ENCODE measurements at regions not wholly inside any gene's neighbourhood (a gene's known extent, or its start where the extent isn't known, plus 50 kb on each side); places are given as distances from the start of the nearest gene placed in this dataset.

DNA sequence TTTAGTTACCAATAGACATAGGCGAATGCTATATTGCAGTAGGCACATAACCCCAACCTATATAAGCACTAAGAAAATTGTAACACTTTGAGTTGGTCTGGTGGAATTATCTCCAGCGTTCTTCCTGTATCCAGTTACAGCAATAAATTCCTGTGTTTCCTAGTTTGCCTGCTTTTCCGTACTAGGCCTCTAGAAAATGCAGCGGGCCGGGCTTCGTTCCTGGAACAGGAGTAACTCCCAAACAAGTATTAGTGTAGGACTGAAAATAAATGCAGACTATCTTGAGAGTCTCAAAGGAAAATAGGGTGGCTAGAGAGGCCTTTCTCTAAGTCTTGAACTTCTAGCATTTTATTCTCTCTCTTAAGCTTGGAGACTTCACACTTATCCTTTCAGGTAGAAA, 159.8 kb downstream of the OR13H1 start:
- DNase-seq: no peak

DNA sequence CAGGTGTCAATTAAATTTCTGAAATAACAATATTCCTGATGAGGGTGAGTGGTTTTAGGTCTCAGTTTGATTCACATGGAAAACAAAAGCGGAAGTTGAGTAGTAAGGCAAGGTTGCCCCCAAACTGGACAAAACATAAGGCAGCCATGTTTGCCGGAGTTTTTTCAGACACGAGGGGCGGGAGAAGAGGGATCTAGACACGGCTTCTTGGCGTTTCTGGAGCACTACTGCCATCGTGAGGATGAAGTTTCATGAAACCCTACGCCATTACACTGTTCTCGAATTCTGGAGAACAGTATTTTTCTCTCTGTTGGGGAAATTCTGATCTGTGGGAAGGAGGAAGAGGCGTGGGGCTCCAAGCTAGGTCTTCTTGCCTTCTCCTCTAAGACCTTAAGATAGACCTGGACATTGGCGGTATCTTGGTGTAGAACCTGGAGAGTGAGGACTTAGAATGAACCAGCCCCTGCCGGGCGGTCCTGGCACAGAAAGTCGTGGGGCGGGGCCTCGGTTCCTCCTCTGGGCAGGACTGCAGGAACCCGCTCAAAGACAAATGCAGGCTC, 160.3 kb downstream of the OR13H1 start:
- DNase-seq: peak; percentile 88 to 93

- no peak for DNase-seq
Observed at GRCh38 chrX:131709553-131709952, 165.7 kb downstream of the OR13H1 start.

GRCh38 chrX:131711478-131711867, 167.6 kb downstream of the OR13H1 start:
- DNase-seq: no peak

DNA sequence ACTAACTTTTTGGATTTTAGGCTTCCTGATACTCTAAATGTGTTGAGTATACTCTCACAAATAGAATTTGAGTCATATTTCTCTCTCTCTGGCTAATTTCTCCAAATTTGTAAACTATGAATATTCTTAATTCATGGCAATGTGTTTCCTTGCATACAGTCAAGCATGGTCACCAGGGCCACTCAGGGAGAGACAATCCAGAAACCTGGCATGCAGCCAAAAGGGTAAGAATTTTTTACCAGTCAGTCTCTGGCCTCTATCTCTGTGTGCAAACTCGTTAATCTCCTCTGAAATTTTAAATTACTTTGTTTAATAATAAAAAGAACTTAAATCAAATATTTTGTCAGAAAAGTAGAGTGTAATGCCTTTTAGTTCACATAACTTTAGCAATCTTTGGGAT, 179.8 kb downstream of the OR13H1 start:
- DNase-seq: no peak

DNA sequence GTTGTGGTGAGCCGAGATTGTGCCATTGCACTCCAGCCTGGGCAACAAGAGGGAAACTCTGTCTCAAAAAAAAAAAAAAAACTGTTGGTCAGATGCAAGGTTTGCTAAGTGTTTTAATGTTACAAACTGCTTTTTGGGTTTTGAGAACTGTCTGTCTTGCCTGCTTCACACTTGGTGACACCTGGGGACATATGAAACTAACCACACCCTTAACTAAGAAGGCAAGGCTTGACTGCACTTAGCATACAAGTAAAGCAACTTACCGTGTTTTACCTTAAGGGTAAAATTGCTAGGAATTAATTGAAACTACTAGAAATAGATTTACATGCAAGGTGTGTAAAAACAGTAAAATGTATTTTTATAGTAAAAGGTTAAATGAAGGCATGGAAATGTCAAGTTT, 180.4 kb downstream of the OR13H1 start:
- DNase-seq: no peak

- no peak for DNase-seq
Observed at GRCh38 chrX:131725001-131725654, 181.3 kb downstream of the OR13H1 start.

DNA sequence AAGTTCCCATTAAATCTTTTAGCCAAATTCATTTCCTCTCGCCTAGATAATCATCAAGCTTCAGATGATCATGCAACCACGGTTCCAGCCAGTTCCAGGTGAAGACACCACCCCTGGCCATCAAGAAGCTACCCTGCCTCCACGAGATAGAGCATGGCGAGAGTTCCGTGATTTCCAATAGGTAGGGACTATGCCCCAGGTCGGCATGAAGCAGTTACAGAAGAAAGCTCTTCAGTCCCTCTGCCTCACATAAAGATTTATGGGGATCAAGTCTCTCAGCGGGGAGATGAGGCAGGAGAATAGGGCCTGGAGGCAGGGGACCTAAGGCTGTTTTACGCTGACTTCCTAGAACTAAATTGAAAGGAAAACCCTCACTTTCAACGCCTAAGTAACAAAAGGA, 183.9 kb downstream of the OR13H1 start:
- DNase-seq: no peak

- peak; percentile 90 to 94 for DNase-seq
Observed at GRCh38 chrX:131728295-131729145, 184.6 kb downstream of the OR13H1 start.

DNA sequence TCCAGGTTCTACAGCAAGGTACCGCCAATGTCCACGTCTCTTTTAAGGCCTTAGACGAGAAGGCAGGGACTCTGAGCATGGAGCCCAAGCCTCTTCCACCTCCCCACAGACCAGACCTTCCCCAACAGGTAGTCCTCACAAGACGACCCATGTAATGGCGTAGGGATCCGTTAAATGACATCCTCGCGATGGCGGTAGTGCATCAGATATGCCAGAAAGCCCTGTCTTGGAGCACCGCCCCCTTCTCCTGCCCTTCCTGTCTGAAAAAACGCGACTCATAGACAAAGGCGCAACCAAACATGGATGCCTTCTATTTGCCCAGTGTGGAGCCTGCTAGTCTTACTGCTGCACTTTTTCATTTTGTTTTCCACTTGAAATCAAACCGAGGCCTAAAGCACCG, 185.4 kb downstream of the OR13H1 start:
- DNase-seq: peak; percentile 88 to 92

GRCh38 chrX:131734621-131735020, 190.7 kb downstream of the OR13H1 start:
- peak; percentile 89 to 93 for DNase-seq

- no peak for DNase-seq
Observed at GRCh38 chrX:131735127-131735526, 191.3 kb downstream of the OR13H1 start.

DNA sequence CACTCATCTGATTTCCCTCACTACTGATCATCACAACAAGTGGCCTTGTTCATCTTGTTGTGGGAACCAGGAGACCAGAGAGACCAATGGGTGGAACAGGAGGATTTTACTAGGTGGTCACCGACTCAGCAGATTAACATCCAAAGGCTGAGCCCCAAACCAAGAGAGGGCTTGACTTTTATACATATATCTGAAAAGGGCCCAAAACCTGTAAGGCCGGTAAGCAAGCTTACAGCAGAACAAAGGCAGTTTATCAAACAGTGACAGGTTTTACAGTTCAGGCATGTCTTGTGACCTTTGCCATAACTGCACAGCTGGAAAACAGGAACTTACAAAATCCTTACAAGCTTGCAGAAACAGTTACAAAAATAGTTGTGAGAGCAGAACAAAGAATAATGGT, 195.9 kb downstream of the OR13H1 start:
- DNase-seq: no peak

GRCh38 chrX:131741103-131741581, 197.3 kb downstream of the OR13H1 start:
- DNase-seq: peak; percentile 89 to 92

GRCh38 chrX:131745942-131746489, 202.1 kb downstream of the OR13H1 start:
- DNase-seq: no peak

DNA sequence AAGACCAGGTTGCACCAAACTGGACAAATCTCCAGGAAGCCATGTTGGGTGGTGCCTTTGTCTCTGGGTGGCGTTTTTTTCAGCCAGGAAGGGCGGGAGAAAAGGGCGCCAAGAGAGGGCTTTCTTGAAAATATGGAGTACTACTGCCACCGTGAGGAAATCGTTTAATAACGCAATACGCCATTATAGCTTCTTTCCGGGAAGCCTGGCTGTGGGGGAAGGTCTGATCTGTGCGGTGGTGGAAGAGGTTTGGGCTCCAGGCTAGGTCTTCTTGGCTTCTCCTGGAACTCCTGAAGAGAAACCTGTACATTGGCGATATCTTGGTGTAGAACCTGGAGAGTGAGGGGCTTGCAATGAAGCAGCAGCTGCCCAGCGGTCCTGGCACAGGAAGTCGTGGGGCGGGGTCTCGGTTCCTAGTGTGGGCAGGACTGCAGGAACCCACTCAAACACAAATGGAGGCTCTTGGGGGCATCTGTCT, 202.7 kb downstream of the OR13H1 start:
- DNase-seq: peak; percentile 89 to 93

GRCh38 chrX:131747173-131747572, 203.3 kb downstream of the OR13H1 start:
- peak; percentile 85 to 88 for DNase-seq

DNA sequence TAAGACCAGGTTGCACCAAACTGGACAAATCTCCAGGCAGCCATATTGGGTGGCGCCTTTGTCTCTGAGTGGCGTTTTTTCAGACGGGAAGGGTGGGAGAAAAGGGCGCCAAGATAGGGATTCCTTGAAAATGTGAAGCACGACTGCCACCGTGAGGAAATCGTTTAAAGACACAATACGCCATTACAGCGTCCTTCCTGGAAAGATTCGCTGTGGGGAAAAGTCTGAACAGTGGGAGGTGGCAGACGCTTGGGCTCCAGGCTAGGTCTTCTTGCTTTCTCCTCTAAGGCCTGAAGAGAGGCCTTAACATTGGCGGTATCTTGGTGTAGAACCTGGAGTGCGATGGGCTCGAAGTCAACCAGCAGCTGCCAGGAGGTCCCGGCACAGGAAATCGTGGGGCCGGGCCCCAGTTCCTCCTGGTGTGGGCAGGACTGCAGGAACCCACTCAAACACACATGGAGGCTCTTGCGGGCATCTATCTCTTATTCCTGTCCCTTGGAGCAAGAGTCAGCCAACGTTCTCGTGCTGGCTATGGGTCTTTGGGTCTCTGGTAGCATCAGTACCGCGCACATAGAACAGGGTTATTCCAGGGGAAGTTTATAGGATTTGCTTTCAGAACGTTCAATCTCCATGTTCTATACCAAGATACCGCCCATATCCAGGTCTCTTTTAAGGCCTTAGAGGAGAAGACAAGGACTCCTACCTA, 208.8 kb downstream of the OR13H1 start:
- DNase-seq: peak; percentile 89 to 93

DNA sequence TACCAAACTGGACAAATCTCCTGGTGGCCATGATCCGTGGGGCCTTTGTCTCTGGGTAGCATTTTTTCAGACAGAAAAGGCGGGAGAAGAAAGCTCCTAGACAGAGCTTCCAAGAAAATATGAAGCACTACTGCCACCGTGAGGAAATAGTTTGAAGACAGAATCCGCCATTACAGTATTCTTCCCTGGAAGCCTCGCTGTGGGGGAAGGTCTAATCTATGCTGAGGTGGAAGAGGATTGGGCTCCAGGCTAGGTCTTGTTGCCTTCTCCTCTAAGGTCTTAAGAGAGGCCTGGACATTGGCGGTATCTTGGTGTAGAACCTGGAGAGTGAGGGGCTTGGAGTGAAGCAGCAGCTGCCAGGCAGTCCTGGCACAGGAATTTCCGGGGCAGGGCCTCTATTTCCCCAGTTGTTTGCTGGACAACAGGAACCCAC, 218.9 kb downstream of the OR13H1 start:
- DNase-seq: peak; percentile 82 to 89

DNA sequence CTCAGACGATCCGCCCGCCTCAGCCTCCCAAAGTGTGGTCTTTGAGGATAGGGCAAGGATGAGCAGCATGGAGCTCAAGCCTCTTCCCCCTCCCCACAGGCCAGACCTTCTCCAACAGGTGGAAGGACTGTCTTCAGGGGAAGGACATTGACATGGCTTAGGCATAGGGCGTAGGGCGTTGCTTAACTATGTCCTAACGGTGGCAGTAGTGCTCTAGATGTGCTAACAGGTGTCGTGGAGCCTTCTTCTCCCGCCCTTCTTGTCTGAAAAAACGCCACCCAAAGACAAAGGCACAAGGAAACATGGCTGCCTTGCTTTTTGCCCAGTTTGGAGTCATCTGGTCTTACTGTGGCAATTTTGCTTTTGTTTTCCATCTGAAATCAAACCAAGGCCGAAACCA, 219.8 kb downstream of the OR13H1 start:
- peak; percentile 86 to 93 for DNase-seq

- peak in 1 of 2 donors; percentile 19 for DNase-seq
Observed at GRCh38 chrX:131764216-131764615, 220.3 kb downstream of the OR13H1 start.

Measured in right lung (tissue), 2 donors.